GM21619 (cell line): ENCODE measurements at regions not wholly inside any gene's neighbourhood (a gene's known extent, or its start where the extent isn't known, plus 50 kb on each side); places are given as distances from the start of the nearest gene placed in this dataset.
A peak's percentile ranks its signal among the peaks of the same experiment; 100 is the strongest.

Experiments used
- ATAC-seq: cut with Tn5 transposase; IDR thresholded peaks from one replicate; pipeline ENCODE4 v1.9.1; 2021; ENCODE audit not compliant: unreplicated experiment

GRCh38 chr14:43232261-43232660, 1274.8 kb downstream of the FSCB start:
- ATAC-seq, result no peak

GRCh38 chr14:43215524-43215923, 1291.6 kb downstream of the FSCB start:
- no peak for ATAC-seq

GRCh38 chr14:43207189-43207588, 1299.9 kb downstream of the FSCB start:
- no peak for ATAC-seq

DNA sequence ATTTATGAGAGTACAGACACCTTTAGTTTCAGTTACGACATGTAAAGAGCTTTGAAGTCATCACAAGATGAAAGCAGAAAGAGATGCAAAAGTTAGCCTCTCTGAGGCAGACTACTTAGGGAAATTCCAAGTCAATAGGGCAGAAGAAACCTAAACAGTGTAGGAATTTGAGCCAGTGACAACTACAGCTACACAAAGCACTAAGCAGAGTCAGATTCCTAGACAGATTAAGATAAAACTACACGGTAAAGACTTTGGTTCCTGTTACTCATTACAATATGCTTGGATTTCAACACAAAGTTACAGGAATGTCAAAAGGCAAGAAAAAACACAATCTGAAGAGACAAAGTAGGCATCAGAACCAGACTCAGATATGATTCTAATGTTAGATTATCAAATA, 1302.3 kb downstream of the FSCB start:
- ATAC-seq, result no peak

DNA sequence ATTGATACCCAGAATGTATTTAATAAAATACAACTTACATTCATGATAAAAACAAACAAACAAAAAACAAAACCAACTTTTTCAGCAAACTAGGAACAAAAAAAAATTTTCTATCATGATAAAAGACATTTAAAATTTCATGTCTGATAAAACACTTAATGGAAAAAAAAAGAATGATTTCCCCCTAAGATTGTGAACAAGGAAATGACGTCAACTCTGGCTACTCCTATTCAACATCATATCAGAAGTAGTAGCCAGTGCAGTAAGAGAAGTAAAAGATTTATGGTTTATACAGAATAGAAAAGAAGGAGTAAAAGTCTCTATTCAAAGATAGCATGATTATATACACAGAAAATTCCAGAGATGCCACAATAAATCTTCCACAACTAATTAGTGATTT, 1306.6 kb downstream of the FSCB start:
- ATAC-seq, result no peak

DNA sequence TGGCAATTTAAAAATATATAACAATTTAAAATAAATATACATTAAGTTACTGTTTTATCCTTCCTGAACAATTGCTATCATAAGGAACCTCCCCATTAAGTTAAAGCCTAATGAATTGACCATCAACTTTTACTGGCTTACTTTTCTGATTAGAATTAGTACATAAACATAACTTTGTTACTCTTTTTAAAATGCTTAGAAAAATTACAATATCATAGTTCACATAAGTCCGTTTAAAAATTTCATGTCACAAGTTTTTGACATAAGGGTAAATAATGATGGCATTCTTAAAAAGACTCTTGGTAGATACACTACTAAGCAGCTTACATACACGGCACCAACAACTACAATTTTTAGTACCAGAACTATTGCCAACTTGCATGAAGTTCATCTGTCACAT, 1308.6 kb downstream of the FSCB start:
- no peak for ATAC-seq

GRCh38 chr14:43184540-43184939, 1322.5 kb downstream of the FSCB start:
- ATAC-seq, result no peak

DNA sequence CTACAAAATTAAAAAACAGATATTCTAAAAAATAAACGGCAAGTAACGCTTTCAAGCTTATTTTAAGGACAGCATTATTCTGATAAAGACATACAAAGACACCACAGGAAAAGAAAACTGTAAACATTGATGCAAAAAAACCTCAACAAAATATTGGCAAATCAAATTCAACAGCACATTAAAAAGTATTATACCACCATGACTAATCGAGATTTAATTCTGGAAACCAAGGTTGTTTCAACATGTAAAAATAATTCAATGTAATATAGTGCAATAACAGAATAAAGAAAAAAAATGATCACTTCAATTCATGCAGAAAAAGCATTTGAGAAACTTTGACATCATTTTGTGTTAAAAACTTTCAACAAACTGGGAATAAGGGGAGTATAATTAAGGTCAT, 1323.2 kb downstream of the FSCB start:
- ATAC-seq, result no peak

GRCh38 chr14:43175896-43176295, 1331.2 kb downstream of the FSCB start:
- ATAC-seq, result no peak

DNA sequence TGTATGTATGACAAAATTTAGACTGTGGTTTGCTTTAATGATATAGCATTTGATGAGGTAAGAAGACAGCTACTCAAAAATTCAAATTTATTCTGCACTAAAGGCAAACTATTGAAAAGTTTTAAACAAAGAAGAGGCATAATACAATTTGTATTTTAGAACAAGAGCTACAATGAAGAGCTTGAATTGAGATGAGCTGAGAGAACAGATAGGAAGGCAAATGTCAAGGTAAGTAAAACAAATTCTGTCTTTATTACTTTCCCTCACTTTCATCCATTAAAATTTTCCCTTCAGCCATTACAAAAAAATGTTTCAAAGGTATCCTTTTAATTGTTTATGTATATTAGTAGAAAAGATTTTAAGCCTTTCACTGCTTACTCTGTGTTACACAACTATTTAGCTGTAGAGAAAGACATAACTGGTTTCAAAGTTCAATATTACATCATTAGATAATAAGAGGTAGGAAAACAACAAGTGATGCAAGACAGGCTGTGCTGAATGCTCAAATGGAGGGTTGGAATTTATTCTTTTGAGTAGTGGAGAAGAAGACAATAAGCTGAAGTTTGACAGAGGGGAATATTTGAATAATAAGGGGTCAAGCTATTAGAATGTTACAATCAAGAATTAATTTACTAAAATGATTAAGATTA, 1334.1 kb downstream of the FSCB start:
- ATAC-seq, result no peak

GRCh38 chr14:43169722-43170121, 1337.4 kb downstream of the FSCB start:
- peak; percentile 60 for ATAC-seq

DNA sequence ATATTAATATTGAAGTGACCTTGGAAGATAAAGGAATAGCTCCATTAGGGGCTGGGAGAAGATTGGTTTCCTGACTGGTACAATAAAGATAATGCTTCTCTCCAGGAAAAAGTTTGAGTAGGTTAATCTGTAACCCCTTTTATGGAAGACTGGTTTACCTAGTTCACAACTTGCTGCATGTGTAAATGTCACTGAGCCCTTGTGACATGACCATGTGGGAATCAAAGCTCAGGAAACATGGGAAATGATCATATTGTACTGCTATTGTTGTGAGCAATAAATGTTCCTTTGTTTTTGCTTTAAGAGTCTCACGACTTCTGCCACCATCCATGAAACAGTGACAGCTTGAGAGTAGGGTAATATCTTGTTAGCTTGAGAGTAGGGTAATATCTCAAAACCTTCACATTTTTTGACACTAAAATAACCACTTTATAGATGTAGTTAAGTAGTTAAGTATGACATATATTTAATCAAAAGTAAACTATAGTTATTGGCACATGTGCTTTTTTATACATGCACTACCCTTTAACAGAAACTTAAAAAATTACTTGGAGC, 1338.6 kb downstream of the FSCB start:
- no peak for ATAC-seq

DNA sequence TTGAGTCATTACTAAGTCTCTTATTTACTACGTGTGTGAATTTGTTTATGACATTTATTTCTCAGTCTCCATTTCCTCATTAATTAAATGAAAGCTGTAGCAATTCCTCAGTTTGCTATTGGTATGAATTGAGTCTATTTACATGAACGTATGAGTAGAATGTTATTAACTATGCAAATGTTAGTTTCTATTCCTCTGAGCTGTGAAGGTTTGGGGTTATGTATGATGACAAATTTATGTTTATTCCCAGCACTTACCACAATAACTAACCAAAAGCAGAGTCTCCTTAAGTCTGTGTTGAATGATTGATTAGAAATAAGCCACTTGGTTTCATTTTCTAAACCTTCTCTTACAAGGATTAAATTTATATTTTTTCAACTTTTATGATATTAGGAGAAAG, 1340.9 kb downstream of the FSCB start:
- ATAC-seq, result peak; percentile 78

DNA sequence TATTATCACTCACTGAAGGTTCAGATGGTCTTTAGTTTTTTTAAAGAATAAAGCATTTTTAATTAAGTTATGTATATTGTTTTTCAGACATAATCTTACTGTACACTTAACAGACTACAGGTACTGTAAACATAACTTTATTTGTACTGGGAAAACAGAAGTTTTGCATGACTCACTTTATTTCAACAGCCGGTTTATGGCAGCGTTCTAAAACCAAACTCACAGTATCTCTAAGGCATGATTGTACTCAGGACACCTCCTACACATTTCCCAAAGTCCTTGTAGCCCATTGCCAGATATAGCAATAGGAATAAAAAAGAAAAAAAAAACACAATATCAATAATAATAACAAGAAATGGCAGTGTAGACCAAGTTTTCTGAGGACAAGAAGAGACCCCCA, 1341.4 kb downstream of the FSCB start:
- ATAC-seq, result no peak

DNA sequence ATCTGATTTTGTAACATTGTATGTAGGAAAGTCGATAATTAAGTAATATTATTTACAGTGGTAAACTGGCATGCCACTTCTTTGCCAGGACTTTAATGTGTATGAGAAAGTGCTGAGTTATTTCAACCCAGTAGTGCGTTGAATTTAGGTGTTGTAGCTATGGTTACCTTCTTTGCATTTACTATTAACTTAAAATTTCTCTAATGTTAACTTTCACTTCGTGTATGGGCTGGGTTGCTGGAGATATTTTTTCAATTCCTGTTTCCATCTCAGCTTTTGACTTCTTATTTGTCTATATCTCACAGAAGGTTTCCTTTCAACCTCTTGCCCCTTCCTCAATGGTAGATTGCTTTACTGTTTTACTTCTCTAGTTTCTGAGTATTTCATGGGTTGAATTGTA, 1345.6 kb downstream of the FSCB start:
- ATAC-seq, result peak; percentile 65

GRCh38 chr14:43157661-43158060, 1349.4 kb downstream of the FSCB start:
- ATAC-seq, result no peak

- no peak for ATAC-seq
Observed at GRCh38 chr14:43155924-43156323, 1351.2 kb downstream of the FSCB start.

DNA sequence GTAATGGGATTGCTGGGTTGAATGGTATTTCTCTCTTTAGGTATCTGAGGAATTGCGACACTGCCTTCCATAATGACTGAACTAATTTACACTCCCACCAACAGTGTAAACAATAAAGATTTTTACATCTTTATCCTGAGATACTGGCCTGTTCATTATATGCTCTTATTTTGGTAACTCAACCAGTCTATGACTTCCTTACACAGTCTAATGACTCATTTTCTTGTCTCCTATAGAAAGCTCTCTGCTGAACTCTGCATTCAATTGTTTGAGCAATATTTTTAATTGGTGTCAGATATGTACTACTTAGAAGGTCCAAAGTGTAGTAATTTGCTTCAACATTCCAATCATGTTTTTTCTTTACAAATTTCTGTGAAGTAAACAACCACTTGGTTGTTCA, 1351.8 kb downstream of the FSCB start:
- ATAC-seq, result no peak

- no peak for ATAC-seq
Observed at GRCh38 chr14:43147485-43147884, 1359.6 kb downstream of the FSCB start.

- no peak for ATAC-seq
Observed at GRCh38 chr14:43145361-43145760, 1361.7 kb downstream of the FSCB start.

- ATAC-seq, result no peak
Observed at GRCh38 chr14:43143106-43143505, 1364.0 kb downstream of the FSCB start.

GRCh38 chr14:43141636-43142191, 1365.4 kb downstream of the FSCB start:
- no peak for ATAC-seq

- ATAC-seq, result no peak
Observed at GRCh38 chr14:43140453-43140852, 1366.6 kb downstream of the FSCB start.
